ENCODE measurements at regions not wholly inside any gene's neighbourhood (a gene's known extent, or its start where the extent isn't known, plus 50 kb on each side); places are given as distances from the start of the nearest gene placed in this dataset.

- TF ChIP-seq, protein P1, sequence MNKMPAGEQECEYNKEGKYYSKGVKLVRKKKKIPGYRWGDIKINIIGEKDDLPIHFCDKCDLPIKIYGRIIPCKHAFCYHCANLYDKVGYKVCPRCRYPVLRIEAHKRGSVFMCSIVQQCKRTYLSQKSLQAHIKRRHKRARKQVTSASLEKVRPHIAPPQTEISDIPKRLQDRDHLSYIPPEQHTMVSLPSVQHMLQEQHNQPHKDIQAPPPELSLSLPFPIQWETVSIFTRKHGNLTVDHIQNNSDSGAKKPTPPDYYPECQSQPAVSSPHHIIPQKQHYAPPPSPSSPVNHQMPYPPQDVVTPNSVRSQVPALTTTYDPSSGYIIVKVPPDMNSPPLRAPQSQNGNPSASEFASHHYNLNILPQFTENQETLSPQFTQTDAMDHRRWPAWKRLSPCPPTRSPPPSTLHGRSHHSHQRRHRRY (tag by site-specific recombination; IDR thresholded peaks at IDR 0.05) = no peak
- TF ChIP-seq ZFP3 (tag by site-specific recombination; IDR thresholded peaks at IDR 0.05; ENCODE audit: low read depth) (no peak), CTCF (tag by site-specific recombination; IDR thresholded peaks at IDR 0.05) (no peak), ZNF169 (tag by site-specific recombination; IDR thresholded peaks at IDR 0.05) (no peak), ZNF776 (tag by site-specific recombination; IDR thresholded peaks at IDR 0.05; ENCODE audit: borderline replicate concordance) (no peak)
Measured at GRCh38 chr19:34579281-34580054, 97.5 kb downstream of the SCGB2B2 start.
